ENCODE measurements at regions not wholly inside any gene's neighbourhood (a gene's known extent, or its start where the extent isn't known, plus 50 kb on each side); places are given as distances from the start of the nearest gene placed in this dataset.

DNA sequence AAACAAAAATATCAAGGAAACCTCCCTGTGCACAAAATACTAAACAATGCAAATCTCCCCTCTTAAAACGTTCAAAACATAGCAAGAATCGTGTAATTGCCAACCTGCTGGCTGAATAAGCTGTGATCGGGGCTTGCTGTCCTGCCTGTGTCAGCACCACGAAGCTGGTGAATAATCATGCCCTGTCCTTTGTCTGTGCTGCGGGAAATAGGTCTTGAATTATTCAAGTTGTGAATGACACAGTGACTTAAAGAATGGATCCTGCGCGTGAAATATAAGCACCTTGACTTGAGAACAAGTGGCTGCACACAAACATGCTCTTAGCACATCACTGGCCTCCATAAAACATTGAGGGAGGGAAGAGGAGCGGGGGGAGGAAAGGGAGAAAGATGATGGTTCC, 130.2 kb downstream of the OAT start:
- no peaks in the 10 kb centered on the region for H3K36me3 ChIP-seq
- TF ChIP-seq, protein P1, sequence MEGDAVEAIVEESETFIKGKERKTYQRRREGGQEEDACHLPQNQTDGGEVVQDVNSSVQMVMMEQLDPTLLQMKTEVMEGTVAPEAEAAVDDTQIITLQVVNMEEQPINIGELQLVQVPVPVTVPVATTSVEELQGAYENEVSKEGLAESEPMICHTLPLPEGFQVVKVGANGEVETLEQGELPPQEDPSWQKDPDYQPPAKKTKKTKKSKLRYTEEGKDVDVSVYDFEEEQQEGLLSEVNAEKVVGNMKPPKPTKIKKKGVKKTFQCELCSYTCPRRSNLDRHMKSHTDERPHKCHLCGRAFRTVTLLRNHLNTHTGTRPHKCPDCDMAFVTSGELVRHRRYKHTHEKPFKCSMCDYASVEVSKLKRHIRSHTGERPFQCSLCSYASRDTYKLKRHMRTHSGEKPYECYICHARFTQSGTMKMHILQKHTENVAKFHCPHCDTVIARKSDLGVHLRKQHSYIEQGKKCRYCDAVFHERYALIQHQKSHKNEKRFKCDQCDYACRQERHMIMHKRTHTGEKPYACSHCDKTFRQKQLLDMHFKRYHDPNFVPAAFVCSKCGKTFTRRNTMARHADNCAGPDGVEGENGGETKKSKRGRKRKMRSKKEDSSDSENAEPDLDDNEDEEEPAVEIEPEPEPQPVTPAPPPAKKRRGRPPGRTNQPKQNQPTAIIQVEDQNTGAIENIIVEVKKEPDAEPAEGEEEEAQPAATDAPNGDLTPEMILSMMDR (IDR thresholded peaks at IDR 0.05) = no peak
- TF ChIP-seq POLR2A (IDR thresholded peaks at IDR 0.05) (no peak), POLR2AphosphoS5 (IDR thresholded peaks at IDR 0.05; ENCODE audit: insufficient read depth in 1 of 2, low read depth in 1 of 2) (no peak)
- DNase-seq (ENCODE audit: extremely low spot score in 2 of 2) = no peak
- no peaks in the 10 kb centered on the region for H3K9me3 ChIP-seq
- no peak overlapping the region for H3K27ac ChIP-seq
- H3K27me3 ChIP-seq = no peaks in the 10 kb centered on the region
- H3K4me3 ChIP-seq = no peak overlapping the region
- intact Hi-C loops (cut with DNase I) = no loop called here
- no peaks in the 10 kb centered on the region for H3K4me1 ChIP-seq

- Histone ChIP-seq H3K9me3 (no peaks in the 10 kb centered on the region), H3K4me3 (no peak overlapping the region), H3K4me1 (no peaks in the 10 kb centered on the region), H3K27ac (no peak overlapping the region), H3K36me3 (no peaks in the 10 kb centered on the region), H3K27me3 (no peaks in the 10 kb centered on the region)
- DNase-seq (ENCODE audit: extremely low spot score in 2 of 2) = no peak
- intact Hi-C loops (cut with DNase I) = no loop called here
- no peak for TF ChIP-seq POLR2AphosphoS5 (IDR thresholded peaks at IDR 0.05; ENCODE audit: insufficient read depth in 1 of 2, low read depth in 1 of 2)
- TF ChIP-seq POLR2A (IDR thresholded peaks at IDR 0.05) = no peak
- TF ChIP-seq, protein P1 (IDR thresholded peaks at IDR 0.05) = no peak
Observed at GRCh38 chr10:124287791-124288190, 130.9 kb downstream of the OAT start.

DNA sequence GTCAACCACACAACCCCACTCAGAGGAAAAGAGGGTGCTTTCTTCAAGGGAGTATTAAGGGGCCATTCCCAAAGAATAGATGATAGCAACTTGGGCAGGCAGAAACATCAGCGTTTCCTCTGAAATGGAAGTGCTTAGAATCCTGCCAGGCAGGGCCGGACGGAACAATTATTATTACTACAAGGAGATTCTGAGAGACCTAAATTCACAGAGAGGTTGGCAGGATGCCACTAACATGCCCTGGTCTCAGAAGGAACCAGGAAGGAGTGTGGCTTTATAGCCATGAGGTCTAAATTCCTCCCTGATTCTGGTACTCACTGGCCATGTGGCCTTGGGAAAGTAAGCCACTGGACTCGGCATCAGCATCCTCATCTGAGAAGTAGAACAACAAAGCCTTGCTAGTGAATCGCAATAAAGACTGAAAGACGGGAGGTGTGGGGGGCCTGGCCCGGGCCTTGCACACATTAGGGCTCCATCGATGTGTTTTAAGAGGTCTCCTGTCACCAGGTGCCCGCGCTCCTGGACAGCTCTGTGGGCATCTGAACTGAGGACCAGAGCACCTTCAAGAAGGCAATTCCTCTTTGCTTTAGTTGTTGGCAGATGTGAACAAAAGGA, 131.5 kb downstream of the OAT start:
- no peak for TF ChIP-seq POLR2AphosphoS5 (IDR thresholded peaks at IDR 0.05; ENCODE audit: insufficient read depth in 1 of 2, low read depth in 1 of 2)
- TF ChIP-seq, protein P1 (IDR thresholded peaks at IDR 0.05) = no peak
- no peak for TF ChIP-seq POLR2A (IDR thresholded peaks at IDR 0.05)
- no peaks in the 10 kb centered on the region for H3K36me3 ChIP-seq
- H3K27ac ChIP-seq = no peak overlapping the region
- intact Hi-C loops (cut with DNase I) = no loop called here
- H3K9me3 ChIP-seq = no peaks in the 10 kb centered on the region
- no peak for DNase-seq (ENCODE audit: extremely low spot score in 2 of 2)
- no peaks in the 10 kb centered on the region for H3K4me1 ChIP-seq
- no peaks in the 10 kb centered on the region for H3K27me3 ChIP-seq
- no peak overlapping the region for H3K4me3 ChIP-seq

- intact Hi-C loops (cut with DNase I) = no loop called here
- H3K27me3 ChIP-seq = no peaks in the 10 kb centered on the region
- no peak for TF ChIP-seq POLR2AphosphoS5 (IDR thresholded peaks at IDR 0.05; ENCODE audit: insufficient read depth in 1 of 2, low read depth in 1 of 2)
- TF ChIP-seq, protein P1 (IDR thresholded peaks at IDR 0.05) = no peak
- no peak for TF ChIP-seq POLR2A (IDR thresholded peaks at IDR 0.05)
- H3K4me1 ChIP-seq = no peaks in the 10 kb centered on the region
- H3K9me3 ChIP-seq = no peaks in the 10 kb centered on the region
- no peak overlapping the region for H3K27ac ChIP-seq
- no peaks in the 10 kb centered on the region for H3K36me3 ChIP-seq
- DNase-seq (ENCODE audit: extremely low spot score in 2 of 2) = no peak
- no peak overlapping the region for H3K4me3 ChIP-seq
Observed at GRCh38 chr10:124286621-124287020, 132.1 kb downstream of the OAT start.

DNA sequence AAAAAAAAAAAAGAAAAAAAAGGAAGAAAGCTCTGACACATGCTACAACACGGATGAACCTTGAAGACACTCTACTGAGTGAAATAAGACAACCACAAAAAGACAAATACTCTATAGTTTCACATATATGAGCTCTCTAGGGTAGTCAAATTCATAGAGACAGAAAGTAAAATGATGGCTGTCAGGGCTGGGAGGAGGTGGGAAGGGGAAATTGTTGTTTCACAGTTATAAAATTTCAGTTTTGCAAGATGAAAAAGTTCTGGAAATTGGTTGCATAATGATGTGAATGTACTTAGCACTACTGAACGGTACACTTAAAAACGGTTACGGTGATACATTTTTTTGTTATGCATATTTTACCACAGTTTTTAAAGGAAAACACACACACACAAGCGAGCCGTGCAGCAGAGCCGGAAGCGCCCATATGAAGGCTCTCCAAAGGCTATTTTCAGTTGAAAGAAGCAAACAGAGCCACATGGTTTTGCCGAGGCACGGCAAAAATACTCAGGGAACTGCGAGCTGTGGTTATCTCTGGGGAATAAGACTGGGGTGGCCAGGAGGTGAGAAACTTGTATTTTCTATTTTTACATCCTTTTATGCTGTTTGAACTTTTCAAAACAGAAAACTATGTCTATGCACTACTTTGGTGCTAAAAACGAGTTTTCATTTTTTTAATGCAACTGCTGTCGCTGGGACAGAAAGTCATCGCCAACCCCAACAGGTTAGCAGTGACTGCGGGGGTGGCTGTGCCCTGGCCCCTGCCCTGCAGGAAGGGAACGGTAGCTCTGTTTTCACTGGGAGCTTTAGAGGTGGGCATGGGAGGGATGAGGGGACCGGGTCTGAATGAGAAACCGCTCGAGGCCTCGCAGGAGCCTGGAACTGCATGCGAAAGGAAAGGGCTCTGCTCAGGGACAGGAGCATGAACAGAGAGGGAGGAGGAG, 132.9 kb downstream of the OAT start:
- Histone ChIP-seq H3K36me3 (no peaks in the 10 kb centered on the region), H3K4me3 (no peak overlapping the region), H3K4me1 (no peaks in the 10 kb centered on the region), H3K27ac (no peak overlapping the region), H3K9me3 (no peaks in the 10 kb centered on the region), H3K27me3 (no peaks in the 10 kb centered on the region)
- intact Hi-C loops (cut with DNase I) = no loop called here
- TF ChIP-seq, protein P1 (IDR thresholded peaks at IDR 0.05) = no peak
- TF ChIP-seq POLR2AphosphoS5 (IDR thresholded peaks at IDR 0.05; ENCODE audit: insufficient read depth in 1 of 2, low read depth in 1 of 2) (no peak), POLR2A (IDR thresholded peaks at IDR 0.05) (no peak)
- no peak for DNase-seq (ENCODE audit: extremely low spot score in 2 of 2)
